LHCN-M2 (cell line): ENCODE measurements at regions not wholly inside any gene's neighbourhood (a gene's known extent, or its start where the extent isn't known, plus 50 kb on each side); places are given as distances from the start of the nearest gene placed in this dataset.
A peak's percentile ranks its signal among the peaks of the same experiment; 100 is the strongest.

Experiments used
- DNase-seq: peaks from one replicate; pipeline ENCODE4 v3.0.0-alpha.2; 2012; ENCODE audit warnings: low read depth

DNA sequence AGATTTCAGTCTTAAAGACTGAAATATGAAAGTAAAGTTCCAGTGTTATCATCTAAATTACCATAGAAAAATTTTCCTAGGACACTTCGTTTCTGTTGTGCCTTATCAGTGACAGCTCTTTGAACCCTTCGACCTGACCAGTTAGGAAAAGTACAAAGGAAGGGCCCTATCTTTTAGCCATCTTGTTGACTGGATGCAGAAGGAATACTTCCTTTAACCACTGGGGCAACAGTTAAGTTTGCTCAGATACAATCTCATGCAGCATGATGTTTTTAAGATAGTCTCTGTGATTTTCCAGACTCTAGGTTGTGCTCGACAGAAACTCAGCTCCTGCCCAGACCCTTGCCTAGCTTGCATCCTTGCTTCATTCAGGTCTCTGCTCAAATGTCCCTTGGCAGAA, 210.5 kb upstream of the RPS6KA3 start:
- no peak for DNase-seq

DNA sequence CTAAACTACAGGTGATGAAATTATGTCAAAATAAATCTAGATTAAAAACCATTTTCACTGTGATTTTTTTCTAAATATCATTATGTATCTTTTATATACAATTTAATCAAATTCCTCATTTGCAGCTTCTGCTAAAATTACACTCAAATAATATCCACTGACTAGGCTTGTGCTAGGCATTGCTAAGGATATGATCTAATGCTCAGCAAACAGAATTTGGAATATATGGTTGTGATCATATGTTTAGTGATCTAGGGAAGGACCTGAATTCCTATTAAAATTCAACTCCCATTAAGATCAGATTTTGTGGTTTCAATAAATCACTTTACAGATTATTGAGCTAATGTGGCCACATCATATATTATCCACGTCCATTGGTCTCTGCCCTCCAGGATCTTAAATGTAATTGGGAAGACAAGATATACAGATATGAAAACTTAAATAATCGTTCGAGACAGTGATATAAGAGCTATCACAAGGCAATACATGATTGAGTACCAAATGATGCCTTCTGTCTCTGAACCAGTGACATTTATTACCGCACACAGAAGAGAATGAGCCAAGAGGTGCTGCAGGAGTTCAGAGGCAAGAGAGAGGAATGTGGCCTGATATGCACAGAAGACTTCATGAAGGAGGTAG, 206.0 kb upstream of the RPS6KA3 start:
- DNase-seq, result no peak

DNA sequence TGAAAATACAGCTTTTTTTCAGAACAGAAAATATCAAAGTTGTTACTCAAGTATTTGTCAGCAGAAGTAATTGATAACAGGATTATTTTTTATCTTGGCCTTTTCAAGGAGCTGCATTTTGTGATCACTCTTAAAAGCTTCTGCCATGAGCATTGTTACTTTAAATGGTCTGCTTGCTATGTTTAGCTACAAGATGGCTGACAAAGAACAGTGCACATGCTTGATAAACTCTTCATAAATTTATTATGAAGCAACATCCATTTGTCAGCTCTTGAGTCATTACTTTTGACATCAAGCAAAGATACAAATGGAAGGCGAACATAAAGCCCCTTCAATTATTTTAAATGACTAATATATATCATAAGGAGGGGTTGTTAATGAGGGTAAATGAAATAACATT, 205.4 kb upstream of the RPS6KA3 start:
- no peak for DNase-seq

DNA sequence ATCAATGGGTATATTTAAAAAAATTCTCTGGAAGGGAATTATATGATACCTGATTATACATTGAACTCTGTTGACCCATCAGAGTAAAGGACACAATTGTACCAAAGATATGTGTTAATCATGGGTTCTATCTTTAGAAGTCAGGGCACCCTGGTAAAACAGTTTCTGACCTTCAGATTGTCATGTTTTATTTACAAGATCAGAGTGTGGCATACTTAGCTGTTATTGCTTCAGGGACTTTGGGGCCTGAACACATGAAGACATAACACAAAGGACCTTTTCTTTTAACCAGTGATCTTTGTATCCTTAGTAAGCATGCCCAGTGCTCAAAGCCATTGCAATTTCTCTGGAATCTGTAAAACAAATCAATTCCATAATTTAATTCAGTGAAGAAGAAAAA, 204.8 kb upstream of the RPS6KA3 start:
- no peak for DNase-seq

DNA sequence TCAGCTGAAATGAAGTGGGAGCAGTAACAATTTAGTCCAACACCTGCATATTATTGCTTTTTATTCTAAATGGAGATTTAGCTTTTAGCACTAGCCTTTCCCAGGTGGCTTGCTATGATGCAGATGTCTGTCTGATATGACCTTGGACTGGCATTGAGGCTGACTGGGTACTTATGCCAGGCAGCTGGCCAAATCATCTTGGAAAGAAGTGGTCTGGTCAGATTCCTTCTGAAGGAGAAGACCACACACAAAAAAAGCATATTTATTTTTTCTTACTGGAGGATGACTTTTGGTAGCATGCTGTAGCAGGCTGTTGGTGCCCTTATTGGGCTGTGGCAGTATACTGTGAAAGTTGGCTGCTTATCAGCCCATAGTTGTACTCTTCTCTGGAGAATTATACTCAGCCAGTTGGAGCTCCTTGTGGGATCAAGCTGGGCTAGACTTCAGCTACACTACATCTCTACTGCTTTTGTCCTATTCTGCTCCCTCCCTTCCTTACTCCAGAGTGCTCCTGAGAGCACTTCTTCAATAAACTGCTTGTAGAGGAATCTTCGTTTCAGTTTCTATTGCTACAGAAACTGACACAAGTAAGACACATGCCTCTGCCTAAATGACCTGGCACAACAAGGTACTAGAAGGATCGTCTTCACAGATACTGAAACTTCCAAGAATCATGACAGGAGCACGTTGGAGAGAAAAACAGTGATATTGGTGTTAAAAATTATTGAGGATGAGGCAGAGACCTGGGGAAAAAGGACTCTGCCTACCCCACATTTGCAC, 196.8 kb upstream of the RPS6KA3 start:
- DNase-seq, result no peak

DNA sequence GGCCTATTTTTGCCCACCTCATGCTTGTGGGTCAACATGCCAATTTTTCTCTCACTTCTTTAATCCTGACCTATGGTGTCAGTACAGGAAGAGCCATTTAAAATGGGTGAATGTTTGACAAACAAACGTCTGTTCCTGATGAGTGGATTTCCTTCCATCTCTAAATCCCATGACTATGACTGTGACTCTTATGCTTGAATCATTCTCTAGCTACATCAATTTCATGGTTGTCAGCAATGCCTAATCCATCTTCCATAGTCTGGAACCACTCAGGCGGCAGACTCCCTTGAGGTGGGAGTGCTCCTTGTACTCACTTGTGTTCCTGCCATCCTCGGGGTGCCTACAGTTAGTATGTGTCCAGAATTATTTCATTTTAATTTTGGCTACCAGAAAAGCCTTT, 194.9 kb upstream of the RPS6KA3 start:
- DNase-seq, result peak; percentile 13

DNA sequence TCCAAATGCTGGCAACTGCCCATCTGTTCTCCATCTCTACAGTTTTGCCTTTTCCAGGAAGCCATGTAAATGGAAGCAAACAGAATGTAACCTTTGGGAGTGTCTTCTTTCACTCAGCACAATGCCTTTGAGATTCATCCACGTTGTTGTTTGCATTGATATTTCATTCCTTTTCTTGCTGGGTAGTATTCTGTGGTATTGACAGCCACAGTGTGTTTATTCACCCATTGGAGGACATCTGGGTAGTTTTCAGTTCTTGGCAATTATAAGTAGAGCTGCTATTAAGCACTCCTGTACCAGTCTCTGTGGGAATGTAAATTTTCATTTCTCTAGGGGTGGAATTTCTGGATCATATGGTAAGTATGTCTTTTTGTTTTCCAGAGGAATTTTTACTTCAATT, 194.3 kb upstream of the RPS6KA3 start:
- no peak for DNase-seq

DNA sequence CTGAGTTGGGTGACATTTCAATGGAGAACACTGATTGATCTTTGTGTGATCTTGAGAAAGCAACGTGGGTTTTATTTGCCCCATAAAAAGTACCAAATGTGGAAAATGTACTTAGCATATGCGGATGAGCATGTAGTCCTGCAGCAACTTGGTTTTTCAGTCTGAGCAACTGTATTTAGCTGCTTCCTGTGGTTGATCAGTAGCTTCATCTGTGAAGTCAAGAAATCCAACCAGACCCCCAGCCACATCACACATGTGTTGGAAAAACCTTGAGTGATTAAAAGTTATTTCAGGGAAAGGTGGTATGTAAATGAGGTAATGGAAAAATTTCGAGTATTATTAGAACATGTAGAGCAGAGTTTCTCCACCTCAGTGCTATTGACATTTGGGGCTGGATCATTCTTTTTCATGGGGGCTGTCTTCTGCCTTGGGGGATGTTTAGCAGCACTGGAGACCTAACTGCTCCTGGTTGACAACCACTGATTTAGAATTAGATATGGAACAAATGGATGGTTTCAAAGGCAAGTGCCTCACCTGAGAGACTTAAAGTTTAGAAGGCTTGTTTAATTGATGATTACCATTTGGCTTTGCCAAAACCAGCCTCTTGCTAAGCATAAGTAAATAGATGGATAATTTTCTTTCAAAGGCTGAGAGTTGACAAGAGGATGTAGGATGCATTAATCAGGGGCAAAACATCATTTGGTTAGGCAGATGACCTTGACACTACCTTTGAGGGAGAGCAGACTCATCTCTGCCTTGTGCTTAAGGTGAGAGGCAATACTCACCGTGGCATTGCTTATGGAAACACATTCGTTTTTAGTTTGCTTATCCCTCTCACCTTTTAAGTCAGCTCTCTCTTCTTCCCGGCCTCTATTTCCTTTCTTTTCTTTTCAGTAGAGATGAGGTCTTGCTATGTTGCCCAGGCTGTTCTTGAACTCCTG, 193.0 kb upstream of the RPS6KA3 start:
- DNase-seq, result no peak

DNA sequence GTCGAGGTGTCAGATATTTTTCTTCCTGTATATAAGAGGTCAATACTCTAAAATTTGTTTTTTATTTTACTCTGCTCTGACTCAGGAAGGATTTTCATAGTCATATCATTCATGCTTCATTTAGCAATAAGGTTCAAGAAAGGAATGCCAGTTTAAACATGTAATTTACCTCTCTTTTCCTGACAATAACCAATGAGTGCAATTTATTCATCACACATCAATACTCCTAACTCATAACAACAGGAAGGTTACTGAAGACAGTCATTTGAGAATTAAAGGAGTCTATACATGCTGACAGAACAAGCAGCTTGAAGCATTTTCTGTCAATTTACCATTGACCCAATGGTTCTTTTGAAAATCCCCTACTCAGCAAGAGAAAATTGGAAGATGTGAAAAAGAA, 190.3 kb upstream of the RPS6KA3 start:
- DNase-seq, result no peak

DNA sequence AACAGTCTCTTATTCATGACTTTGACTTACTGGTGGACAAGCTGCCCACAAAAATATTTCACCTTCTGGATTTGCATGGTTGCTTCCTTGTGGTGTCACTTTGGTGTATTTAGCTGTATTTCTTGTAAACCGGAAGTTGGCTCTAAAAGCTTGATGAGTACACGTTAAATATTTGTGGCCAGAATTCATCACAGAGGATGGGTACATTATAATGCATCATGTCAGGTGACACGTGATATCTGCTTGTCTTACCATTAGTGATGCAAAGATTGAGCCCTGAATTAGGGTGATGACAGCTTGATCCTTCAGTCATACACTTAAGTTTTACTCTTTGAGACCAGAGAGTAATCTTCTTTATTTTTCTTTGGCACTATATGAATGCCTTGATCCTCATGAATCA, 188.3 kb upstream of the RPS6KA3 start:
- DNase-seq, result peak; percentile 45

DNA sequence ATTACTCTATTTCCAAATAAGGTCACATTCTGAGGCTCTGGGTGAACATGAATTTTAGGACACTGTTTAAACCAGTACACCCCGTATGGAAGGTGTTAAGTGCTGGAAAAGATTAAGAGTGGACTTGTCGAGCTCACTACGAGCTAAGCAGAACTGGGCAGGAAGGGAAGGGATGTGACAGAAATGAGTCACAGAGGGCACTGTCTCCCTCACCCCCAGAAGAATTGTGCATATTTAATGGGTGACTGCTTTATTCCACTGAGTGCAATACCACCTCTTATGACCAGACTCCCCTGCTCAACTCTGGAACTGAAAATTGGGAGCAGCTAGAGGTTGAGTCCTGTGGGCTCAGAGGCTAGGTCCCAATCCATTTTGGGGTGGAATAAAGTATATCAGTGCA, 187.4 kb upstream of the RPS6KA3 start:
- peak; percentile 24 for DNase-seq

DNA sequence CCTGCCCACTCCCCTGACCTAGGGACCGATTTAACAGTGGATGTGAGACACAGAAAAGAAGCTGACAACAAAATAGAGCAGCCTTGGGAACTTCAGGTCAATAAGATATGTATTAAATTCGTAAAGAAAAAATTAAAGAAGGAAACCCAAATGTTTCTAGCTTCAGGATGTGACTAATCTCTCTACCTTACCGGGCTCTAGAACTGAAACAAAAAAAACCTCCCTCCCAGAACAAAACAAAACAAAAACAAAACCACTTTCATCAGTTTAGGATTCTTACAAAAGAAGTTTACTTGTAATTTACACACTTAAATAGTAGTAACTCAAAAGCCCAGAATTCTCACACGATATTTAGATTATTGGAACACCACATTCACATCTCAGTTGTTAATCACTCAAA, 185.8 kb upstream of the RPS6KA3 start:
- no peak for DNase-seq

DNA sequence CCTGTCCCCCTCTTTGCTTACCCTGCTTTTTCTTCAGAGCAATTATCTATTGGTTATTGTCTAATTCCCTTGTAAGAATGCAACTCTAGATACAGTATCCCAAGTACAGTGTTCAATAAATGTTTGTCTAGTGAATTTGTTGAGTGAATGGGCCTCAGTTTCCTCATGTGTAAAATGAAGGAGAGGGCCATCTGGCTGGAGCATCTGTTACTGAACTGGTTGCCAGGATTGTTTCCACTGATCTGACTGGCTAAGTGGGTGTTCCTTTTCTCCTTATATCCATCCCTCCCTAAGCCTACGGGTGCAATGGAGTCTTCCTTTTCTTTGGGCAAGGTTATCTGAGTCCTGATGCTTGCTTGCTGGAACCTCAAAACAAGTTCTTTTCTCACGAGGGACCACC, 185.2 kb upstream of the RPS6KA3 start:
- DNase-seq, result no peak

DNA sequence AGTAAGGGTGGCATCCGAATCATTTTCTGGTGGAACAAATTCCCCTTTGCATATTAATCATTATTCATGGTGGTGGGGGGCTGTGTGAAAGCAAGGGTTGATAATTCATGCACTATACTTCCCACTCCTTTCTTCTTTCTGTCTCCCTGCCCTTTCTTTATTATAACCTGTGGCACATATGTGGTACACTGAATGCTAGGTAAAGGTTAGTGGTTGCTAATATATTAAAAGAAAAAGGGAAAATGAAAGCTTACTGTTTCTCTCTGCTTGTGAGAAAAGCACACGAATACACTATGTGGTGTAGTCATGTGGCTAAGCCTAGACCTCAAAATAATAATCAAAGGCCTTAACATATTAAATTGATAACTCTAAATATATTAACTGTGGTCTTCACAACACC, 178.4 kb upstream of the RPS6KA3 start:
- DNase-seq, result no peak

DNA sequence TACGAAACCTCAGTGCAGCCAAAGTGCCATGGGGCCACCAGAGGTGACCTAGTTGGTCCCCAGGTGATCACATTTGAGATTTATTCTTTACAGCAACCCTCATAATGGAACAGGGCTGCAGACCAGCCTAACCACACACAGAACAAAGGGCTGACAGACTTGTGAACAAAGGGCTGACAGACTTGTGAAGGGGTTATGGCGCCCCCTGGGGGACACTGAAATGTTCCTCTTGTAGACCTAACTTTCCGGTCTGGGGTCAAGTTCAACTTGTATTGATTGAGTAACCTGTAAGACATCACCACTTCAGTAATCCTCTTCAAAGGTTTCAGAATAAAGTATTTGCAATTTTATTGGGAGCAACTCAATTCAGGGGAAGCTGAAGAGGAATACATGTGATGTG, 175.9 kb upstream of the RPS6KA3 start:
- DNase-seq, result peak; percentile 66

DNA sequence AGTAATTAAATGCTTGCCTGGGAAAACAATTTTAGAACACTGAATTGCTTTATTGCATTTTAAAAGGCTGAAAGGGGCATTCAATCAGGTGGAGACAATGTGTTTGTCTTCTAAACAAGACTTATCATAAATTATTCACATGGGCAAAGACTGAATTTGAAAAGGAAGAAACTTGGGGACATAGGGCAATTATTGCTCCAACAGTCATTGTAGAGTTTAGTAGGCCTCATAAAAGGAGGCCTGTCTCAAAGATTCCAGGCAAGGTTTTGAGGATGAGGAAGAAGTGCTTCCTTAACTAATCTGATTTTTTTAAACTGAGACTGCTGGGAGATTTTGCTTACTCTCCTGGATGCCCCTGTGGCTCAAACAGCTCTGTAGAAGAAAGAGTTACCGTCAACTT, 174.4 kb upstream of the RPS6KA3 start:
- DNase-seq, result no peak

DNA sequence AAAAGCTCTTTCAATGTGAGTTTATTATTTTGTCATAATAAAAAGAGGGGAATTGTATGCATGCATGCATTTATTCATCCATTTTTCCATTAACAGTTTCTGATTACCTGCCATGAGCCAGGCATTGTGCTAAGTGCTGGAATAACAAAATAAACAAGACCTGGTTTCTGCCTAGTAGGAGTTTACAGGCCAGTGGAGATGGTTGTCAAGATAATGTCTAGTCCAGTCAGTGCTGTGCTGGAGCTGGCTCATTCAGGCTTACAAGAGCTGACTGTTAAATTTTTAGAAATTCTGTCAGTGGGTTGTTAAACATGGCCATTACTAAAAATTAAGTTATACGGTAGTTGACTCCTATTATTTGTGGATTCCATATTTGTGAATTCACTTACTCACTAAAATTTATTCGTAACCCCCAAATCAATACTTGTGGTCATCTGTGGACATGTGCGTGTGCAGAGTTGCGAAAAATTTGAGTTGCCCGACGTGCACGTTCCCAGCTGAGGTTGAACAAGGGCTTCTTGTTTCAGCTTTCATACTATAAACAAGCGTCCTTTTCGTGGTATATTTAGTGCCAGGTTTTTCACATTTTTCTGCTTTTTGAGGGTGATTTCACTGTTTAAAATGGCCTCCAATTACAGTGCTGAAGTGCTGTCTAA, 172.3 kb upstream of the RPS6KA3 start:
- no peak for DNase-seq

DNA sequence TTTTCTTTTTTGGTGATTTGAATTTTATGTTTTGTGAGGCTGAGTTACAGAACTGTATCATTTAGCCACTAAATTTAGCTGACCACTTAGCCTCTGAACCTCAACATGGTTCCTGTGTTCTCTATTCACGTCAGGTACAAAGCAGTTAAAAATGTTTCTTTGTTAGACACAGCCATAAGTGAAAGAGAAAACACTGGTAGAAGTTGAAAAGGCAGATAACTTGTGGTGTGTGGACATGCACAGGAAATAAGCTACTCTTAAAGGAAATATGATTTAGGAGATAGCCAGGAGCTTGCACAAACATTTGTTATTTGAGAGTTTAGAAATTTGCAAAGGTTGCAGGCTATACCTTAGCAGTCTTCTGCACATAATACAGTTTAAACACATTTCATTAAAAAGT, 171.0 kb upstream of the RPS6KA3 start:
- DNase-seq, result no peak

DNA sequence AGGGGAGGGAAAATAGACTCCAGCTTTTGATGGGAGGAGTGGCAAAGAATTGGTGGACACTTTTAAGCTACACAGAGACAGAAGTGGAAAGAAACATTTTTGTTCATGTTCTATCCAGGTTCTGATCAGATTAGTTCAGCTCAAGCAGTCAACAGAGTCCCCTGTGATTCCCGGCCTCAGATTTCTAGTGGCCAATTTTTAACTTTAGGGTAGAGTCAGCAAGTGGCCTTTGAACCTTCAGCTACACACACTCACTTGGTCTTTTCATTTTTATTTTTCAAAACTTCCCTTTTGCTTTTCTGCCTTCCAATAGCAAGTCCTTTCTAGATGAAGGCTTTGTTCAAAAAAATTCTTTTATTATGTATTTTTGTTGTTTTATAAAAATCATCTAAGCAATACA, 169.2 kb upstream of the RPS6KA3 start:
- no peak for DNase-seq

DNA sequence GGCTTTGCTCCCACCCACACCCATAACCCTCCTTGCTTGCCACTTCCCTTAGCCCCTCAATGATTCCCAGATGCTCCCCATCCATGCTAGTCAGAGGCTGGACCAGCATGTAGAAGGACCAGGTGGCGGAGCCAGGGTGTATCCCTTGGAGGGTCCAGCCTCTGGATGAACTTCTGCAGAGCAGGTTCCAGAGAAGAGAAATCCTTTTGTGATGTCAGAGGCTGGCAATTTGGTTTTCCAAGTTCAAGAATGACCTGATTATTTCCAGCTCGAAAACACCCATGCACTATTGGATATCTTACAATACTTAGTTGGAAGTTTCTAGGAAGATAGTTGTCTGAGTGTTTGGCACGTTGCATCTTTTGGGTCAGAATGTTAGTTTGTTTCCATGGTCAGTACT, 168.3 kb upstream of the RPS6KA3 start:
- DNase-seq, result no peak

DNA sequence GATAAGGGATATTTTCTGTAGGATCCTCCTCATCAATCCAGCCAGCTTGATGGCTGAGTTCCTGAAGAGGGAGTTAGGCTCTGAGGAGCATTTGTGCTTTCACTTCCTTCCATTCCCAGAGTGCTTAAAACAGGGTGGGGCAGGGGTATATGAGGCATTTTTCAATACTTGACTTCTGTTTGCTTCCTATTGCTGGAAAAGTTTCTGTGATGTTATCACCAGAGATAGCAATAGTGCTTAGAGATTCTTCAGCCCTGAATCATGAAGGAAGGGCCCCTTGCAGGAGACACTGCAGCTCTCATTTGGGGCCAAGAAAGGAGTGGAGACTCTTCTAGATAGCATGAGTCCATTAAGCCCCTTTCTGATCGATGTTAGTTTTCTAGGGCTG, 166.7 kb upstream of the RPS6KA3 start:
- no peak for DNase-seq
